LHCN-M2 (cell line): ENCODE measurements at regions not wholly inside any gene's neighbourhood (a gene's known extent, or its start where the extent isn't known, plus 50 kb on each side); places are given as distances from the start of the nearest gene placed in this dataset.
"Not testable (repeated sequence)": the region's sequence is repeated elsewhere in the genome, so short reads cannot be mapped to it uniquely, and the experiment has no call there.

ENCODE experiments used
- DNase-seq: peaks from one replicate; pipeline ENCODE4 v3.0.0-alpha.2; 2012; ENCODE audit warnings: low read depth

DNA sequence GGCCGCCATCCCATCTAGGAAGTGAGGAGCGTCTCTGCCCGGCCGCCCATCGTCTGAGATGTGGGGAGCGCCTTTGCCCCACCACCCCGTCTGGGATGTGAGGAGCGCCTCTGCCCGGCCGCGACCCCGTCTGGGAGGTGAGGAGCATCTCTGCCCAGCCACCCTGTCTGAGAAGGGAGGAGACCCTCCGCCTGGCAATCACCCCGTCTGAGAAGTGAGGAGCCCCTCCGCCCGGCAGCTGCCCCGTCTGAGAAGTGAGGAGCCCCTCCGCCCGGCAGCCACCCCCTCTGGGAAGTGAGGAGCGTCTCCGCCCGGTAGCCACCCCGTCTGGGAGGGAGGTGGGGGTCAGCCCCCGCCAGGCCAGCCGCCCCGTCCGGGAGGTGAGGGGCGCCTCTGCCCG lies 194.2 kb upstream of the FBXL4 start:
- not testable (repeated sequence) for DNase-seq

GRCh38 chr6:99138445-99138844 lies 190.7 kb upstream of the FBXL4 start:
- DNase-seq: no peak

DNA sequence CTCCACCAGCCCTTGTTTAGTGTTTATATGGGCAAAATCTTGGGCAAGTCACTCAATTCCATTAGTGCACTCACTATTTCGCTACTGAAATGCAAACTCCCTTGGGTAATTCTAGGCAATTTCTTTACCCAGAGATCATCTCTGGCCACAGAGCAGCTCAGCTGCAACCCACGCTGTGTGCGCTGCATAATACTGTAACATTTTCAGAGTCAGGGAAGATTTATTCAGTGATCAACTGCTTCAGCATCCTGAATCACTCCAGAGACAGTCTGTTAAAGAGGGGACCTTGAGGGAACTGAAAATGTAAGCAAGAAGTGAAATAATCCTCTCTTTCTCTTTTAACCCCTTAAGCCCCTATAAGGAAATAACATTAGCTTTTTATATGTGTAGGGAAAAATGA lies 189.6 kb upstream of the FBXL4 start:
- DNase-seq: no peak

DNA sequence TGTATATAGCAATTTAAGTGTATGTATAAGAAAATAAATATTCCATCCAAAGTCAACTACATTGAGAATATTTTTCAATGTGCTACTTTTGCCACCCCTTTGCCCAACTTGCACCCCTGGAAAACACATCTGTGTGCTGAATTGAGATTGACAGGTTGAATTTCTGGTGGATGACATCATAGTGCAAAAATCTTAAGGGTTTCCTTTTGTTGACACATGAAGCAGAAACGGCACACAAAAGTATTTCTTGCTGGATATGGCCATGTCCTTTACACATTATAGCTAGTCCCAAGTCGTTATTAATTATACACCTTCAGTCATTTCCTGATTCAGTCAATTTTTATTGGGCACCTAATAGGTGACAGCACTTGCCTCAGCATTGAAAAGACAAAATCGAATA lies 188.7 kb upstream of the FBXL4 start:
- no peak for DNase-seq

GRCh38 chr6:99132026-99132635 lies 184.4 kb upstream of the FBXL4 start:
- DNase-seq: no peak

DNA sequence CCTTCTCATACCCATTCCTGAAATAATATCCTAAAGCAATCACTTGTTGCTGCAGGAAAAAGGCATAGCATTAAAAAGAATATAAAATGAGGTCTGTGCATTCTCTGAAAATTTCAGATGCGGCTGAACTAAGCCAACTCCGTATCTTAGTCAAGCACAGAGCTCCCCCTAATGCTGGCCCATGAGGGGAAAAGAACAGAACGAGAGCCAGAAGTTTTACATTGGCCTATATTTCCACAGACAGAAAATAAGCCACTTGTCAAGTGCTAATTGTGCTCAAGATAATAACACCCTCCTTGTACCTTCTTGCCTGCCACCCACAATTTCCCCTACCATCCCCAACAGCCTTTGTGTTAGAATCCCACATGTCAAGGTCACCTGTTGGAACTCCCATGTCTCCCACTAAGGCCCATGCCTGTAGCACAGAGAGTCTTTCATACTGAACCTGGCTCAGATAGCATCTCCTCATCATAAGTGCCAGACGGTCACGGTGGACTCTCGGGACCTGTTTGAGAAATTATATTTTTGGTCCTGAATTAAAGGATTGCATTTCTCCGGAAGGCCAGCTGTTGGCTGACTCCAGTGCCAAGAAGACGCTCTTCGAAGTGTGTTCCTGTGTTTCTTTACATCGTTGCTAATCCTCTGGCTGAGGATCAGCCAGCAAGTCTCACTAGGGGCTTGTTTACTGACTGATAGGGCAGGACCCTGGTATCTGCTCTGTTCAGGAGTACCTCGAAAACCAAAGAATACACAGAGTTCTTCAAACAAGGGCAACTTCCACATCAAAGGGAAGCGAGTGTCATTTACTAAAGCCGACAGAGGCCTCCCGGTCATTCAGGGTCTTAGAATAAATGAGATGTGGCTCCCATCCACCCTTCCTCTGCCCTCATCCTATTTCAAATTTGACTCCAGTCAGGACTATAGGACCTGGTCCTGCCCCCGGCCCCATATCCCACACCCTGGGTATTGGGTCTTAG lies 183.4 kb upstream of the FBXL4 start:
- DNase-seq: no peak

- DNase-seq: no peak
Measured at GRCh38 chr6:99129835-99130234, 182.1 kb upstream of the FBXL4 start.

DNA sequence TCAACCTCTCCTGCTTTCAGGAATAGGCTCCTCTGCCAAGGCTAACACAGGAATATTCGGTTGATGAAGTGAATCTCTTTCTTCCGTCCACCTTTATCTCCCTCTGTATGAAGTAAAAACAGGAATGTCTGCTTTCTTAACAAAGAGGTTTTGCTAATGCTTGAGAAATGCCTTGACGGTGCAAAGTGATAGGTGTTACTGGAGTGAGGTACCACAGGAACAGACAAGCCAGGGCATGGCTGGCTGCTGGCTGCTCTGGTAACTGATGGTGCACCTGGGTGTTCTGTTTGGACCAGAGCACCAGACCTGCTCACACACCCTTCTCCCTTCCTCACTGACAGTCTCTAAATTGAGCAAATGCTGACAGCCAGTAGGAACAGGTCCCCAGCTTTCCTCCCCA lies 174.0 kb upstream of the FBXL4 start:
- no peak for DNase-seq

GRCh38 chr6:99120641-99121040 lies 172.9 kb upstream of the FBXL4 start:
- no peak for DNase-seq

DNA sequence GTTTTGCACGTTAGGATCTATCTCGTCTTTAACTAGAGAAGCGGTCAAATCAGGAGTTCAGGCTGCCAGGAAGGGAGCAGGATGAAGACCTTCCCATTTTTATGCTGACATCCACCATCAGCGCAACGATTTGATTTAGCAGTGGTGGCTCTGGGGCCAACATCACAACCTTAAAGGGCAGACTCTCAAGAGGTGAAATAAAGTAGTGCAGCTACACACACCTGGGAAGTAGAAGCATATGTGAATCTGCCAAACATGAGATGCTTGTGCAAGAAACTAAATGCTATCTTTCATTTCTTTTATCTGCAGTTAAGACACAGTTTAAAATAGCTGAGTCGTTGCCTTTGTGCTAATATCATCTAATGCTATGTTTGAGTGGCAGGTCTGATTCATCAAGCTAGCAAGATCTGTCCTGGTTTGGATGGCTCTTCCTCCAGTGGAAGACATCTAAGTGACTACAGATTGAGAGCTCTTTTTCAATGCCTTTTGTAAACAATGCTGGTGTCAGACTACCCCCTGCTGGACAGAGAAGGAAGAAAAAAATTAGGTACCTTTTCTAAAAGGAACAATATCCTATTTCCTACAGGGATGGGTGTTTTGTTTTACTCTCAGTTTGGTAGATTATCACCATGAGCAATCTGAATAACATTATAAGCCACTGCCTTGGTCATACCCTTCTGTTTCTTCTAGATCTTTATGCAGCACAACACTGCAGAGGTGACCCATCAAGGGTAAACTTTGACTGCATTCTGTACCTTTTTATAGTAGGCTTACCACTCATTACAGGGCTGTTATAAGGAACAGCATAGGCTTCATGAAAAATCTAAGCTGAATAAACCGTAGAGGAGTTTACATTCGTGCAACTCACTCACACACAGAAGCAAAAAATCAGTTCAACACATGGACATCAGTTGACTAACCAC lies 171.6 kb upstream of the FBXL4 start:
- peak; percentile 43 for DNase-seq

DNA sequence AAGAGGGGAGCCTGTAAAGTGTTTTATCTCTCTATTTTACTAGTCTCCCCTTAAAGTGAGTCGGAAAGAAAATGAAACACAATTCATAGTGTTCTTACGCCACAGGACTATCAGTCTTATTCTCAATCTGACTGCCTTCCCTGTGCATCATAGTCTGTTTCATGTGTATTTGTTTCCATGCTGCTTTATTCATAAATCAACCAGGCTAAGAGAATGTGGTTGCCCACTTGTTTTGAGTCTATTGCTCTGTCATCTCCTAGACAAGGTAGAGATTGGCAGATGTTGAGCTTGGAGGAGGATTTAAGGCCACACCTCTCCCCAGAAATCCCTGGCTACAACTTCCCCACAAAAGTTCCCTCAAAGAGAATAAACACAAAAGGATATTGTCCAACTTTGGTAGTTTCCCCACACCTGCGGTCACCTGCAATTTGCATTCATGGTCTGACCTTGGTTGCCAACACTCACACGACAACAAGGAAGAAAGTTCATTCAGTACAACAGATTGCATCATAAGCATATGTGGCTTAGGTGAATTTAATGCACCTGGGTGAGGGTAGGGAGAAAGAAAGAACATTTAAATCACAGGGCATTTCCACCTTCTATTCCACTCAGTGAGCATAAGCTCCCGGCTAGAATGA lies 167.1 kb upstream of the FBXL4 start:
- DNase-seq: no peak

- DNase-seq: no peak
Measured at GRCh38 chr6:99111590-99111989, 163.8 kb upstream of the FBXL4 start.

- no peak for DNase-seq
Measured at GRCh38 chr6:99110029-99110428, 162.3 kb upstream of the FBXL4 start.

- no peak for DNase-seq
Measured at GRCh38 chr6:99104218-99104617, 156.5 kb upstream of the FBXL4 start.

- no peak for DNase-seq
Measured at GRCh38 chr6:99099243-99099642, 151.5 kb upstream of the FBXL4 start.

- DNase-seq: no peak
Measured at GRCh38 chr6:99096170-99096569, 148.4 kb upstream of the FBXL4 start.

GRCh38 chr6:99093456-99094190 lies 145.9 kb upstream of the FBXL4 start:
- DNase-seq: no peak

- no peak for DNase-seq
Measured at GRCh38 chr6:99092461-99092860, 144.7 kb upstream of the FBXL4 start.

- no peak for DNase-seq
Measured at GRCh38 chr6:99091985-99092384, 144.2 kb upstream of the FBXL4 start.

DNA sequence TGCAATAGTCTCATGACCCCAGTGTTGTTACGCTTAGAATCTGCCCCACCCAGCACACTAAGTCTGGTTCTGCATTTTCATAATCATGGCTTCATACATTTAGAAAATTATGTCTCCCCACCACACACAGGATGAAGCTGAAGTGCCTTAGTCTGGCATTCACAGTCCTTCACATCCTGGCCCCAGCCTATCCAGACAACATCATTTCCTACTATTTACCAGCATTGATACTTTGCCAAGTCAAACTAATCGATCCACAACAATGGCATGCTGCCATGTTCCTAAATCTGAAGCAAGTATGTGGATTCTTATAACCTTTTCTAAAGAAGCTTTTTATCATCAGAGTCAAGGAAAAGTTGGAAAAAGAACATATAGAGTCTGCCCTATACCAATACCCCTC lies 132.4 kb upstream of the FBXL4 start:
- no peak for DNase-seq

GRCh38 chr6:99079058-99079457 lies 131.3 kb upstream of the FBXL4 start:
- DNase-seq: no peak
